Activated CD8-positive, alpha-beta memory T cell treated with anti-CD3 and anti-CD28 coated beads, Interleukin-2, amount 50 U/mL, for 4 hours (primary cell): ENCODE measurements at regions not wholly inside any gene's neighbourhood (a gene's known extent, or its start where the extent isn't known, plus 50 kb on each side); places are given as distances from the start of the nearest gene placed in this dataset.

Experiments used
- DNase-seq: peaks from one replicate; pipeline ENCODE4 v3.0.0-alpha.2; 2020

GRCh38 chr16:9422762-9423513, 331.5 kb downstream of the HAPSTR1 start:
- no peak for DNase-seq

GRCh38 chr16:9425236-9425635, 333.8 kb downstream of the HAPSTR1 start:
- no peak for DNase-seq

DNA sequence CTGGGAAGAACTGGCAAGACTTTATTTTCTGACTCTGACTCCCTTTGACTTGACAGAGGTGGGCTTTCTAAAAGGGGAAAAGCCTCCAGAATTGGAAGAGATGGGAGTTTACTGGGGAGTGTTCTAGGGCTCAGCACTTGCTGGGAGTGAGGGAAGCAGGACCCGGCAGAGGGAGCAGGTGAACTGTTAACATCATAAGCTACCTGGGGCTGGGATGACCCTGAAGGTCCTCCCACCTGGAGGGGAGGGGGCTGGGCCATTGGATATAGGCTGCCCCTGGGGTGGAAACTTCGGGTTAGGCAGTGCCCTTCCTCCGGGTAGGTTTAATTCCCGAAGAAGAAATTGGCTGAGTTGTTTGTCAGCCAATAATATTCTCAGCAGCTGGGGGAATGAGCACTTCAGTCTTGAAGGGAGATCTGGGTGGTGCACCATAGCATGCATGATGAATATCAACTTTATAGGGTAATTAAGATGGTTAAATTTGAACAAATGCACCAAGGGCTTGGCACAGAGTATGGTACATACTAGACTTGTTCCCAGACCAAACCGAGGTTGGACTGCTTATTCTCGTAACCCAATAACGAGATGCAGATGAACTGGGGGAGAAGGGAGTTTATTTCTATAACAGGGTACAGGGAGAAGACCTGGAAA, 337.0 kb downstream of the HAPSTR1 start:
- no peak for DNase-seq

GRCh38 chr16:9429646-9430330, 338.3 kb downstream of the HAPSTR1 start:
- DNase-seq, result no peak

DNA sequence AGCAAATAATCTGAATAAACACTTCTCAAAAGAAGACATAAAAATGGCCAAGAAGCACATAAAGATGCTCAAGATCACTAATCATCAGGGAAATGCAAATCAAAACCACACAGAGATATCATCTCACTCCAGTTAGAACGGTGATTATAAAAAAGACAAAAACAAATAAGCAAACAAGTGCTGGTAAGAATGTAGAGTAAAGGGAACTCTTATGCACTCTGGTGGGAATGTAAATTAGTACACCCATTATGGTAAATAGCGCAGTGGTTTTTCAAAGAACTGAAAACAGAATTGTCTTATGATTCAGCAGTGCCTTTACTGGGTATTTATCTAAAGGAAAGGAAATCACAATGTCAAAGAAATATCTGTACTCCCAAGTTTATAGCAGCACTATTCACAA, 343.2 kb downstream of the HAPSTR1 start:
- DNase-seq, result no peak

- DNase-seq, result no peak
Measured at GRCh38 chr16:9436175-9436574, 344.7 kb downstream of the HAPSTR1 start.

DNA sequence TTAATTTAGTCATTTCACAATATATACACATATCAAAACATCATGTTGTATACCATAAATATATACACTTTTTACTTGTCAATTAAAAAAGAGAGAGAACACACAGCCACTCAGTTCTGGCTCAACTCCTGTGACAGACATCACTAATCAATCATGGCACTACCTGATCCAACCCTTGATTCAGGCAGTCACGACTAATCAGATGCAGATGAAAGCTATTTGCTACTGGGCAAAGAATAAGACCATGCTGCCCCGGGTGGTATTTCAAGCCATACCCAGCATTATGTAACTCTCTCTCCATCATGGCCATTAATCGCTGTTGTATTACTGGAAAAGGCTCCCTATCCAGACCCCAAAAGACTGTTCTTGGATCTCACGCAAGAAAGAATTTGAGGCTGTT, 345.7 kb downstream of the HAPSTR1 start:
- no peak for DNase-seq

GRCh38 chr16:9438991-9439390, 347.5 kb downstream of the HAPSTR1 start:
- DNase-seq, result no peak

- DNase-seq, result no peak
Measured at GRCh38 chr16:9441012-9441411, 349.6 kb downstream of the HAPSTR1 start.

- no peak for DNase-seq
Measured at GRCh38 chr16:9443864-9444263, 352.4 kb downstream of the HAPSTR1 start.

GRCh38 chr16:9446471-9447194, 355.2 kb downstream of the HAPSTR1 start:
- DNase-seq, result no peak

DNA sequence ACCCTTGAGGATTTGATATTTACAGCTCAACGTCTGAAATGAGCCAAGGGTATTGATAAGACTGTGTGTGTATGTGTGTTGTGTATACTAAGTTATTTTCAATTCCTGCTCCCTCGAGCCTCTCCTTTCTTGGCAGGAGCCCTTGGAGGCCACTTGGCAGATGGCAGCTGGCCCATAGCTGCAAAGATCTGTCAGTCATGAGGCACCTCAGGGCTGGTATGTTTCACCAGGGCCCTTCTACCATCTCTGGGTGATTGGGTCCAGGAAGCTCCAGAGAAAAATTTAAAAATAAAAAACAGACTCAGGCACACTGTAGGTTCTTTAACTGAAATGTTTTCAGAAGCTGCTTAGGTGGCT, 355.7 kb downstream of the HAPSTR1 start:
- no peak for DNase-seq

- no peak for DNase-seq
Measured at GRCh38 chr16:9447699-9448098, 356.3 kb downstream of the HAPSTR1 start.

DNA sequence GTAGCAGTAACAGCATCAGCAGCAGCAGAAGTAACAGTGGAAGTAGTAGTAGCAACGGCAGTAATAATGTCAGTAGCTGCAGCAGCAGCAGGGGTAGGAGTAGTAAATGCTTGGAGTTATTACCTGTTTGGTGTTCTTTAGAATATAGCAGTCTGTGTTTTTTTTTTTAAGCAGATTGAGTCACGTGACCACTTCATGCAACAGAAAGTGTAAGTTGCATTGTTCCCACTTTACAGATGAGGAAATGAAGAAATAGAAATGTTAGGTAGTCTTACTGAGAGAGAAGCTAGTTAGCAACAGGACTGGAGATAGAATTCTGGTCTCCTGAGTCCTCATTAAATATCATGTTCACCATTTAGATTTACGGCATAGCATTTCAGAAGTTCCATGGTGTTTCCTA, 358.2 kb downstream of the HAPSTR1 start:
- DNase-seq, result no peak

DNA sequence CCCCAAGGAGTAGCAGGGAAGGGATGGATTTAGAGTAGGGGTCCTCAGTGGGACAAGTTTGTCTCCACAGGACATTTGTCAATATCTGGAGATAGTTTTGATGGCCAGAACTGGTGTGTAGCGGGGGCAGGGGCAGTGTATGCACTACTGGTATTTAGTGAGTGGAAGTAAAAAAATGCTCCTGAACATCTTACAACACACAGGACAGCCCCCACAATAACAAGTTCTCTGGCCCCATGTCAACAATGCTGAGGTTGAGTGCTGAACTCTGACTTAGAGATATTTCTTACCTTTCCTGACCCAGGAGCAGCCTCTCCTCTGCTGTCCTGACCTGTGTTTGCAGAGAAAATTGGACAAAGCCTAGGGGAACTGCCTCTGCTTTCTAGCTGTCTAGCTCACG, 365.8 kb downstream of the HAPSTR1 start:
- DNase-seq, result no peak

- DNase-seq, result no peak
Measured at GRCh38 chr16:9458816-9459215, 367.4 kb downstream of the HAPSTR1 start.

- DNase-seq, result no peak
Measured at GRCh38 chr16:9462984-9463383, 371.5 kb downstream of the HAPSTR1 start.

DNA sequence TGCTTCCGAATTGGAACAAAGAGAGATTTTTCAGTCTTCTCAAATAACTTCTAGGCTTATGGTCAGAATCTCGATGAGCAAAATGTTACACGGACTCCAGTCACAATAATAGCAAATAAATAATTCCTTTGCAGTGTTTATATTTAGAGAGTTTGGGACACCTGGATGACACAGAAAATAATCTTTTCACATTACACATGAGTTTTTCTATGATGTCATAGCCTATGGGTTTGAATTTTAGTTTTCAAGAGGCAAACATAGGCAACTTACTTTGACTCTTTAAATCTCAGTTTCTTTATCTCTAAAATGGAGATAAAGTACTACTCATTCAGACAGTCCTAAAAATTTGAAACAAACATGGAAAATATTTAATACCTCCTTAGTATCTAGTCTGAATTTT, 372.0 kb downstream of the HAPSTR1 start:
- DNase-seq, result no peak

DNA sequence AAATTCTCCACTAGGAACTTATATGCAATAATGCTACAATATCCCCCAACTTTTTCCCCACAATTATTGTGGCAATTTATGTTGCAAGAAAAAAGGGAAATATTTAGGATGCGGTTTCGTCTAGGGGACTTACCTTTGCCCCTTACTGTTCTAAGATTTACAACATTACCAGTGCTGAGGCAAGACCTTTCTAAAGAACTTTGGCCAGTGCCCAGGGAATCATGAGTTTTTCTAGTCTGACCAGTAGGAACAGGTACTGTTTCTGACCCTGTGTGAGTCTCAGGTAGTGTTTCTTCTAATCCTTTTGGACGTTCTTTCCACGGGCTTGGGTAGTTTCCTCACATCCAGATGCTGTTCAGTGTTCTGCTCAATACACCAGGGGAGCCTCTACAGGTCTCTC, 373.7 kb downstream of the HAPSTR1 start:
- no peak for DNase-seq

DNA sequence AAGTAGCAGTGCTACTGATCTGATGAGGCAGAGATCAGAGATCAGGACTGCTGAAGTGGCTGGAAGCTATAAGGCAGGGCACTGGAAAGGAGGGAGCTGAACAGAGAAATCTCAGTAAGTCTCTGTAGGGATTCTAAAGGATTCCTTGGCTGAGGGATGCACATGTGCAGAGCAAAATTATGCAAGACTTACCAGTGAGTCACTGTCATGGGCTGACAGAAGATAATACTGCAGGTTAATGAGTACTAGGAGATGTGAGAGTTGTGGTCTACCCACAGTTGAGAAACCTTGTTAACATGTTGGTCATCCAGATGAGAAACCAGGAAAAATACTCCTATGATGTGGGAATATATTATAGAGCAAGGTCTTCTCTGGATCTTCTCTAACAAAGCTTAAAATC, 378.1 kb downstream of the HAPSTR1 start:
- DNase-seq, result no peak

DNA sequence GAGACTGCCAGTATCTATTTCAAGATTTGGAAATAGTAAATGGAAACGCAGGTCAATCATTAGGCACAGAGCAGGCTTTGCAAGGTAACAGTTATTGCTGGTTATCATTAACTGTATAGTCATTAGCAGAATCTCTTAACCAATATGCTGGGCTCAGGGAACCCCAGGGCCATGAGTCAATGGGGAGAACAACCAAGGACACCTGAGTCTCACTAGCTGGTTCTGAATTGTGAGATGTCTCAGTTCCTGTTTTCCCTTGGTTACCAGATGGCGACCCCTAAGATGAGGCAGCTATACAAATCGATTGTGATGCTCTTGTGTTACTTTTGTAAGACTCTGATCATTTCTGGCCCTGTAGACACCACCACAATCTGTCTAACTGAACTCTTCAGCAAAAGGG, 385.3 kb downstream of the HAPSTR1 start:
- no peak for DNase-seq

DNA sequence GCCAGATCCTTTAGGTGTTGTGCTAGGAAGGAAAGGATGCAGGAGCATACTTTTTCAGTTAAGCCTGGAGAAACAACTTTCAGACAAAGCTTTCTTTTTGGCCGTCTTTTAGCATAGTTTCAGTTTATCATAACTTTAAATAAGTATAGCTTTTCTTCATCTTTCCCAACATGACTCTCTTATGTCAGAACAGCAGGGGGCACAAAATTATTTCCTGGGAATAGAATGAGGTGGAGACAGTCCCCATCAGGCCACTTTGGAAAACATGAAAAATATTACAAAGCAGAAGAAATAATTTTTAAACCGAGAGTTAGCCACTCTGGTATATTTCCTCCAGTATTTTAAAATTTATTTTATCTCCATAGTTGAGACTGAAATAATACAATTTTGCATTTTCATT, 387.6 kb downstream of the HAPSTR1 start:
- no peak for DNase-seq

- DNase-seq, result no peak
Measured at GRCh38 chr16:9480503-9480902, 389.1 kb downstream of the HAPSTR1 start.
